C4-2B (cell line): ENCODE measurements at regions not wholly inside any gene's neighbourhood (a gene's known extent, or its start where the extent isn't known, plus 50 kb on each side); places are given as distances from the start of the nearest gene placed in this dataset.

ENCODE experiments used
- H3K27ac ChIP-seq: fragments of 450-650 bp; 2 replicates; pipeline ENCODE4 v1.5.1; 2017
- CTCF ChIP-seq: fragments of 450-650 bp; conservative IDR thresholded peaks from 2 replicates; pipeline ENCODE4 v1.5.1; 2017; ENCODE audit warnings: mild to moderate bottlenecking
- ZFX ChIP-seq: fragments of 450-650 bp; IDR thresholded peaks from 2 replicates; pipeline ENCODE4 v1.6.1; 2017

DNA sequence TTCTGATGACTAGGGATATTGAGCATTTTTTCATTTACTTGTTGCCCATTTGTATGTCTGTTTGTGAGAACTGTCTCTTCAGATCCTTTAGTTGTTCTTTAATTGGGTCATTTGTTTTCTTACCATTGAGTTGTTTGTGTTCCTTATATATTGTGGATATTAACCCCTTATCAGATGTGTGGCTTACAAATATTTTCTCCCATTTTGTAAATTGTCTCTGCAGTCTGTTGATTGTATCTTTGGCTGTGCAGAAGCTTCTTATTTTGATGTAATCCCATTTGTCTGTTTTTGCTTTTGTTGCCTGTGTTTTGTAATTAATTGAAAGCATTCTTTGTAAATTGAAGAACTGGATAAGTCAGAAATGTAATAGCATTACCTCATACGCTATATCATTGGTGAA, 459.1 kb upstream of the FOXG1 start:
- H3K27ac ChIP-seq, result no peak overlapping the region
- TF ChIP-seq ZFX (no peak), CTCF (no peak)

DNA sequence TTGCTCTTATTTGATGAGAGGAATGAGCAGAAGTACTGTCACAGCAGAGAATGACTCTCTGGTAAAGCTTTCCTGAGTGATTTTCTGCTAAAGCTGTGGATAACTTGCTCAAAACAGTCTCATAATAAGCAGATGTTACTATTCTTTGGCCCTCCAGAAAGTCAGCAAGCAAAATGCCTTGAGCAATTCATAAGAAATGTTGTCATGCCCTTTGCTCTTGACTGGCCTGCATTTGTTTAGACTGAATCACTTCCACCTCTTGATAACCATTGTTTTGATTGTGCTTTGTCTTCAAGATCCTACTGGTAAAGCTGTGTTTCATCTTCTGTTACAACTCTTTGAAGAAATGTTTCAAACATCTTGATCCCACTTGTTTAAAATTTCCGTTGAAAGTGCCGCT, 457.9 kb upstream of the FOXG1 start:
- H3K27ac ChIP-seq, result no peak overlapping the region
- TF ChIP-seq ZFX (no peak), CTCF (no peak)

DNA sequence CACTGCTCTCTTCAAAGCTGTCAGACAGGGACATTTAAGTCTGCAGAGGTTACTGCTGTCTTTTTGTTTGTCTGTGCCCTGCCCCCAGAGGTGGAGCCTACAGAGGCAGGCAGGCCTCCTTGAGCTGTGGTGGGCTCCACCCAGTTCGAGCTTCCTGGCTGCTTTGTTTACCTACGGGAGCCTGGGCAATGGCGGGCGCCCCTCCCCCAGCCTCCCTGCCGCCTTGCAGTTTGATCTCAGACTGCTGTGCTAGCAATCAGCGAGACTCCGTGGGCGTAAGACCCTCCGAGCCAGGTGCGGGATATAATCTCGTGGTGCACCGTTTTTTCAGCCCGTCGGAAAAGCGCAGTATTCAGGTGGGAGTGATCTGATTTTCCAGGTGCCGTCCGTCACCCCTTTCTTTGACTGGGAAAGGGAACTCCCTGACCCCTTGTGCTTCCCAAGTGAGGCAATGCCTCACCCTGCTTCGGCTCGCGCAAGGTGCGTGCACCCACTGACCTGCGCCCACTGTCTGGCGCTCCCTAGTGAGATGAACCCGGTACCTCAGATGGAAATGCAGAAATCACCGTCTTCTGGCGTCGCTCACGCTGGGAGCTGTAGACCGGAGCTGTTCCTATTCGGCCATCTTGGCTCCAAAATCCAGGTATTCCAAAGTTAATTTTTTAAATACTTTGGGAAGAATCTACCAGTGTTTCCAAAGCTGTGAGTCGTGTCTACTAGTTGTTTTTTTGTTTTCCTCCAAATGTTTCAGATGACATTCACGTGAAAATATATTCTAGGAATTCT, 448.5 kb upstream of the FOXG1 start:
- H3K27ac ChIP-seq, result peak overlapping the region; percentile 50
- TF ChIP-seq CTCF, result peak; percentile 16

DNA sequence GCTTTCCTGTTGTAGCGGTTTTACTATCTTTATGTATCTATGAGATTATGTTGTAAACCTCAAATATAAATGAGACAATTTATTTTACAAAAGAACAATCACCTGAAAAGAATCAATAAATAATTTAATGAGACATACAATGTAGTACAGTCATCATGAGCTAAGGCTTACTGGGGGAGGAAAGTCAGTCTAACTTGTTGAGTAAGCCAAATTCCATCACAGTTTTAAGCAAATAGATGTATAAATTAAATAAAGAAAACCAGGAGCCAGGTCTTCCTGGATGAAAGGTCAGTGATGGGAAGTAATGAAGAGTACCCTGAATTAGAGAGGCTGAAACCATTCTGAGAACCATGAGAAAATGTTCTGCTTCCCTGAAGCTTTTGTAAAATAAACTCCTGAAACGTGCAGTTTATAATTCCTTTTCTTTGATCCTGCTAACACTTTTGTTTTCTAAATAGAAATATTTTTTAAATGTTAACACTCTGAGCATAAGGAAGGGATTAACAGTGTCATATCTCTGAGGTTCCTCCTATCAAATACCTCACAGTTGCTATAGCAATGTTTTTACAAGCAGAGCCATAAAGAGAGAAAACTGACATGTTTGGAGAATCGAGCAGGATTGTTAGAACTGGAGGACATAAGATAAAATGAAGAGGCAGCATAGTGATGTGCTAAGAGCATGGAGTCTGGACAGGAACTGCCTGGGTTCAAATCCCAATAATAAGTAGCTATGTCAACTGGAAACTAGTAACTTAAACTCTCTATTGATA, 444.9 kb upstream of the FOXG1 start:
- TF ChIP-seq CTCF, result no peak
- no peak for TF ChIP-seq ZFX
- no peak overlapping the region for H3K27ac ChIP-seq

GRCh38 chr14:28323366-28323765, 443.2 kb upstream of the FOXG1 start:
- no peak overlapping the region for H3K27ac ChIP-seq
- TF ChIP-seq ZFX, result no peak
- TF ChIP-seq CTCF, result no peak

DNA sequence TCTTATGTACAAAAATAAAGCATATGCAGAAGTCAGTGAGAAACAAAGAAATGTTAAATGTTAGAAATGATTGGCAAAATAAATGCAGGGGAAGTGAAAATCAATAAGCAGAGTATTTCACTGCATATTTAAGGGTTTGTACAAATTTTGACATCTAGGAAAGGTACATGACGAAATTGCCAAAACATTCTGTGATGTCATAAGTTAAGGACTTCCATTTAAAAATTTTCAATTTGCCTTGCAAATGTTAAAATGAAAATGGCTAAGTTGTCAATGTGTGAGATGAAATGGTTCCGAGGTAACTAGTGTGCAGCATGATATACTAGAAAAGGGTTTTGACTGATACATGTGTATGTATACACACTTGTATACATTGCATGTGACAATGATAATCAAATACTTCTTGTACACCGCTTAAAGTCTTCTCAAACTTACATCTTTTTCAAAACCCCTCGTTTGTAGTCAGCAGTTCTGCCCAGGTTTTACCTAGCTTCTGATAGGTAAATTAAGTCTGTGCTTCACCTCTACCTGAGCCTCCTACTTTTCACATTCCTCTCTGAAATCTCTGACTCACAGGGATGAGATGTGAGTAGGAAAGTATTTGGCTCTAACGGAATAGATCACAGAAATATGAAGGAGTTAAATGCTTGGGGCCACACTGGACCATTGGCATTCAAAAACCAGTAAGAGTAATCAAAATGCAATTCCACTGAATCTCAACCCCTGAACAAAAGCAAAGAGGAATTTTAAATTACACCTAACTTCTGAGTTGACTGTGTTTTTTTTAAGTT, 442.4 kb upstream of the FOXG1 start:
- TF ChIP-seq CTCF (no peak), ZFX (no peak)
- H3K27ac ChIP-seq, result no peak overlapping the region

GRCh38 chr14:28340816-28341215, 425.8 kb upstream of the FOXG1 start:
- H3K27ac ChIP-seq, result no peak overlapping the region
- TF ChIP-seq CTCF (no peak), ZFX (no peak)
